ENCODE measurements at regions not wholly inside any gene's neighbourhood (a gene's known extent, or its start where the extent isn't known, plus 50 kb on each side); places are given as distances from the start of the nearest gene placed in this dataset.

DNA sequence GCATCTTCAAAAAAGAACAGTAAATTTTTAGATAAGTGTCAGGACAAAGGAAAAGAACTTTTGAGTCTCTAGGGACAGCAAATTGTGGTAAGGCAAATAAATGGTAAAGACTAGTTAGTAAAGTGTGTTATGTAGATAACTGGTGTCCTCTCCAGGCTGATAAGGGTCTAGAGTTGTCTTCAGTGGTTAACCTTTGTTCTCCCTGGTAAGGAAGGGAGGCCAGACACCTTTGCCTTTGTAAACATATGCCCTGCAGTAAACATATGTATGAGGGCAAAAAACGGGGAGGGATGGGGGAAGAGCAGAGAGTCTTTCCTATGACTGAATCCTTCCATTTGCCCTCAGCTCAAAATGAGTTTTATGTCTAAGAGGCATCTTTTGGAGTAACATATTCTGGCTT, 384.6 kb downstream of the HNRNPD start:
- H3K9me3 ChIP-seq (ENCODE audit: control insufficient read depth, insufficient read depth, low read depth, low read length): no peaks in the 10 kb centered on the region
- TF ChIP-seq POLR2AphosphoS5 (IDR thresholded peaks at IDR 0.05; ENCODE audit: low read depth, low read length) (no peak), TCF7L2 (IDR thresholded peaks at IDR 0.05; ENCODE audit: low read depth, low read length) (no peak), SIN3A (IDR thresholded peaks at IDR 0.05; ENCODE audit: borderline replicate concordance, insufficient read depth, low read depth, low read length) (no peak)
- TF ChIP-seq, protein P1, sequence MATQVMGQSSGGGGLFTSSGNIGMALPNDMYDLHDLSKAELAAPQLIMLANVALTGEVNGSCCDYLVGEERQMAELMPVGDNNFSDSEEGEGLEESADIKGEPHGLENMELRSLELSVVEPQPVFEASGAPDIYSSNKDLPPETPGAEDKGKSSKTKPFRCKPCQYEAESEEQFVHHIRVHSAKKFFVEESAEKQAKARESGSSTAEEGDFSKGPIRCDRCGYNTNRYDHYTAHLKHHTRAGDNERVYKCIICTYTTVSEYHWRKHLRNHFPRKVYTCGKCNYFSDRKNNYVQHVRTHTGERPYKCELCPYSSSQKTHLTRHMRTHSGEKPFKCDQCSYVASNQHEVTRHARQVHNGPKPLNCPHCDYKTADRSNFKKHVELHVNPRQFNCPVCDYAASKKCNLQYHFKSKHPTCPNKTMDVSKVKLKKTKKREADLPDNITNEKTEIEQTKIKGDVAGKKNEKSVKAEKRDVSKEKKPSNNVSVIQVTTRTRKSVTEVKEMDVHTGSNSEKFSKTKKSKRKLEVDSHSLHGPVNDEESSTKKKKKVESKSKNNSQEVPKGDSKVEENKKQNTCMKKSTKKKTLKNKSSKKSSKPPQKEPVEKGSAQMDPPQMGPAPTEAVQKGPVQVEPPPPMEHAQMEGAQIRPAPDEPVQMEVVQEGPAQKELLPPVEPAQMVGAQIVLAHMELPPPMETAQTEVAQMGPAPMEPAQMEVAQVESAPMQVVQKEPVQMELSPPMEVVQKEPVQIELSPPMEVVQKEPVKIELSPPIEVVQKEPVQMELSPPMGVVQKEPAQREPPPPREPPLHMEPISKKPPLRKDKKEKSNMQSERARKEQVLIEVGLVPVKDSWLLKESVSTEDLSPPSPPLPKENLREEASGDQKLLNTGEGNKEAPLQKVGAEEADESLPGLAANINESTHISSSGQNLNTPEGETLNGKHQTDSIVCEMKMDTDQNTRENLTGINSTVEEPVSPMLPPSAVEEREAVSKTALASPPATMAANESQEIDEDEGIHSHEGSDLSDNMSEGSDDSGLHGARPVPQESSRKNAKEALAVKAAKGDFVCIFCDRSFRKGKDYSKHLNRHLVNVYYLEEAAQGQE (IDR thresholded peaks at IDR 0.05; ENCODE audit: insufficient read depth in 1 of 2, low read depth in 2 of 2, low read length in 1 of 2): no peak
- TF ChIP-seq, protein P2, sequence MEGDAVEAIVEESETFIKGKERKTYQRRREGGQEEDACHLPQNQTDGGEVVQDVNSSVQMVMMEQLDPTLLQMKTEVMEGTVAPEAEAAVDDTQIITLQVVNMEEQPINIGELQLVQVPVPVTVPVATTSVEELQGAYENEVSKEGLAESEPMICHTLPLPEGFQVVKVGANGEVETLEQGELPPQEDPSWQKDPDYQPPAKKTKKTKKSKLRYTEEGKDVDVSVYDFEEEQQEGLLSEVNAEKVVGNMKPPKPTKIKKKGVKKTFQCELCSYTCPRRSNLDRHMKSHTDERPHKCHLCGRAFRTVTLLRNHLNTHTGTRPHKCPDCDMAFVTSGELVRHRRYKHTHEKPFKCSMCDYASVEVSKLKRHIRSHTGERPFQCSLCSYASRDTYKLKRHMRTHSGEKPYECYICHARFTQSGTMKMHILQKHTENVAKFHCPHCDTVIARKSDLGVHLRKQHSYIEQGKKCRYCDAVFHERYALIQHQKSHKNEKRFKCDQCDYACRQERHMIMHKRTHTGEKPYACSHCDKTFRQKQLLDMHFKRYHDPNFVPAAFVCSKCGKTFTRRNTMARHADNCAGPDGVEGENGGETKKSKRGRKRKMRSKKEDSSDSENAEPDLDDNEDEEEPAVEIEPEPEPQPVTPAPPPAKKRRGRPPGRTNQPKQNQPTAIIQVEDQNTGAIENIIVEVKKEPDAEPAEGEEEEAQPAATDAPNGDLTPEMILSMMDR (IDR thresholded peaks at IDR 0.05): no peak
- H3K27ac ChIP-seq (ENCODE audit: low read length): no peak overlapping the region
- no peaks in the 10 kb centered on the region for H3K36me3 ChIP-seq (ENCODE audit: control insufficient read depth, insufficient read depth, low read length)
- DNase-seq (ENCODE audit: low read depth, low spot score): no peak
- no peak overlapping the region for H3K4me3 ChIP-seq (ENCODE audit: low read depth in 2 of 2, low read length in 2 of 2)
- H3K27me3 ChIP-seq (ENCODE audit: control insufficient read depth, insufficient read depth, low read length): no peaks in the 10 kb centered on the region
- no TSS peak for BruUV-seq (replicated peaks)
- intact Hi-C loops (cut with micrococcal nuclease; ENCODE audit: unreplicated experiment): no loop called here
- CTCF ChIA-PET: no interaction called here
- in situ Hi-C loops (cut with HindIII; ENCODE audit: low pct_unique_long_range_greater_than_20kb, low sequenced_read_pairs): no loop called here
- H3K4me1 ChIP-seq (ENCODE audit: control insufficient read depth, insufficient read depth, low read length): no peaks in the 10 kb centered on the region
- no peak for ATAC-seq
- POLR2A ChIA-PET: no interaction called here

GRCh38 chr4:81988178-81988577, 385.6 kb downstream of the HNRNPD start:
- ChIA-PET POLR2A (no interaction called here), CTCF (no interaction called here)
- no TSS peak for BruUV-seq (replicated peaks)
- no peak overlapping the region for H3K27ac ChIP-seq (ENCODE audit: low read length)
- no peaks in the 10 kb centered on the region for H3K9me3 ChIP-seq (ENCODE audit: control insufficient read depth, insufficient read depth, low read depth, low read length)
- H3K36me3 ChIP-seq (ENCODE audit: control insufficient read depth, insufficient read depth, low read length): no peaks in the 10 kb centered on the region
- DNase-seq (ENCODE audit: low read depth, low spot score) (no peak), ATAC-seq (no peak)
- H3K4me1 ChIP-seq (ENCODE audit: control insufficient read depth, insufficient read depth, low read length): no peaks in the 10 kb centered on the region
- intact Hi-C loops (cut with micrococcal nuclease; ENCODE audit: unreplicated experiment): no loop called here
- no peak overlapping the region for H3K4me3 ChIP-seq (ENCODE audit: low read depth in 2 of 2, low read length in 2 of 2)
- in situ Hi-C loops (cut with HindIII; ENCODE audit: low pct_unique_long_range_greater_than_20kb, low sequenced_read_pairs): no loop called here
- H3K27me3 ChIP-seq (ENCODE audit: control insufficient read depth, insufficient read depth, low read length): no peaks in the 10 kb centered on the region
- TF ChIP-seq POLR2AphosphoS5 (IDR thresholded peaks at IDR 0.05; ENCODE audit: low read depth, low read length) (no peak), TCF7L2 (IDR thresholded peaks at IDR 0.05; ENCODE audit: low read depth, low read length) (no peak), SIN3A (IDR thresholded peaks at IDR 0.05; ENCODE audit: borderline replicate concordance, insufficient read depth, low read depth, low read length) (no peak)
- TF ChIP-seq, protein P2 (IDR thresholded peaks at IDR 0.05): no peak
- TF ChIP-seq, protein P1 (IDR thresholded peaks at IDR 0.05; ENCODE audit: insufficient read depth in 1 of 2, low read depth in 2 of 2, low read length in 1 of 2): no peak

Measured in Panc1 (cell line).